Dendritic cell treated with granulocyte-macrophage colony-stimulating factor and Interleukin-4, amounts not matched to agents 40 ng/mL and 50 ng/mL, for 4 days (primary cell): ENCODE measurements at regions not wholly inside any gene's neighbourhood (a gene's known extent, or its start where the extent isn't known, plus 50 kb on each side); places are given as distances from the start of the nearest gene placed in this dataset.

Experiments used
- H3K27ac Mint-ChIP-seq: one replicate; pipeline ENCODE4 v1.8.0; 2022; ENCODE audit warnings: mild to moderate bottlenecking, mixed read lengths
- H3K27me3 Mint-ChIP-seq: one replicate; pipeline ENCODE4 v1.8.0; 2022; ENCODE audit warnings: mild to moderate bottlenecking, mixed read lengths
- H3K36me3 Mint-ChIP-seq: one replicate; pipeline ENCODE4 v1.8.0; 2022; ENCODE audit warnings: low read depth, mixed read lengths
- H3K4me1 Mint-ChIP-seq: one replicate; pipeline ENCODE4 v1.8.0; 2022; ENCODE audit warnings: low read depth, mixed read lengths
- H3K4me3 Mint-ChIP-seq: one replicate; pipeline ENCODE4 v1.8.0; 2022; ENCODE audit warnings: mild to moderate bottlenecking, moderate library complexity, mixed read lengths
- H3K9me3 Mint-ChIP-seq: one replicate; pipeline ENCODE4 v1.8.0; 2022; ENCODE audit warnings: mixed read lengths
- intact Hi-C: fragments of 100-400 bp; cut with micrococcal nuclease; formaldehyde crosslinking; loops from one replicate; pipeline ENCODE4 v1.15.0; 2022

GRCh38 chr2:100673115-100673514 is 110.3 kb downstream of the PDCL3 start:
- intact Hi-C loops = no loop called here
- H3K4me3 Mint-ChIP-seq = no peak overlapping the region
- H3K36me3 Mint-ChIP-seq = no peaks in the 10 kb centered on the region
- no peak overlapping the region for H3K27ac Mint-ChIP-seq
- no peaks in the 10 kb centered on the region for H3K4me1 Mint-ChIP-seq
- no peaks in the 10 kb centered on the region for H3K9me3 Mint-ChIP-seq
- H3K27me3 Mint-ChIP-seq = peaks cover 9% of the 10 kb centered on the region

GRCh38 chr2:100673691-100674485 is 111.1 kb downstream of the PDCL3 start:
- H3K4me3 Mint-ChIP-seq = no peak overlapping the region
- intact Hi-C loops = no loop called here
- no peaks in the 10 kb centered on the region for H3K4me1 Mint-ChIP-seq
- H3K27ac Mint-ChIP-seq = no peak overlapping the region
- H3K27me3 Mint-ChIP-seq = peaks cover 7% of the 10 kb centered on the region
- no peaks in the 10 kb centered on the region for H3K36me3 Mint-ChIP-seq
- H3K9me3 Mint-ChIP-seq = no peaks in the 10 kb centered on the region

GRCh38 chr2:100674666-100675065 is 111.9 kb downstream of the PDCL3 start:
- Mint-ChIP-seq H3K9me3 (no peaks in the 10 kb centered on the region), H3K4me3 (no peak overlapping the region), H3K27me3 (peaks cover 7% of the 10 kb centered on the region), H3K4me1 (no peaks in the 10 kb centered on the region), H3K27ac (no peak overlapping the region), H3K36me3 (no peaks in the 10 kb centered on the region)
- intact Hi-C loops = no loop called here

GRCh38 chr2:100675373-100675772 is 112.6 kb downstream of the PDCL3 start:
- Mint-ChIP-seq H3K27ac (no peak overlapping the region), H3K4me1 (no peaks in the 10 kb centered on the region), H3K9me3 (no peaks in the 10 kb centered on the region), H3K4me3 (no peak overlapping the region), H3K27me3 (peaks cover 3% of the 10 kb centered on the region), H3K36me3 (no peaks in the 10 kb centered on the region)
- intact Hi-C loops = no loop called here

- no peaks in the 10 kb centered on the region for H3K36me3 Mint-ChIP-seq
Measured at GRCh38 chr2:100675855-100676254, 113.1 kb downstream of the PDCL3 start.

GRCh38 chr2:100676346-100676745 is 113.6 kb downstream of the PDCL3 start:
- Mint-ChIP-seq H3K9me3 (no peaks in the 10 kb centered on the region), H3K27ac (no peak overlapping the region), H3K27me3 (no peaks in the 10 kb centered on the region), H3K4me3 (no peak overlapping the region), H3K4me1 (no peaks in the 10 kb centered on the region), H3K36me3 (no peaks in the 10 kb centered on the region)
- intact Hi-C loops = no loop called here

More at GRCh38 chr2:100675855-100676254, 113.1 kb downstream of the PDCL3 start:
- intact Hi-C loops = no loop called here
- Mint-ChIP-seq H3K27ac (no peak overlapping the region), H3K4me3 (no peak overlapping the region), H3K9me3 (no peaks in the 10 kb centered on the region), H3K27me3 (no peaks in the 10 kb centered on the region), H3K4me1 (no peaks in the 10 kb centered on the region)

- H3K36me3 Mint-ChIP-seq = no peaks in the 10 kb centered on the region
- H3K4me3 Mint-ChIP-seq = no peak overlapping the region
- intact Hi-C loops = no loop called here
- H3K4me1 Mint-ChIP-seq = no peaks in the 10 kb centered on the region
- H3K9me3 Mint-ChIP-seq = peaks cover 1% of the 10 kb centered on the region
- H3K27me3 Mint-ChIP-seq = no peaks in the 10 kb centered on the region
- no peak overlapping the region for H3K27ac Mint-ChIP-seq
Measured at GRCh38 chr2:100677611-100678185, 114.9 kb downstream of the PDCL3 start.

- Mint-ChIP-seq H3K4me3 (no peak overlapping the region), H3K27ac (no peak overlapping the region), H3K27me3 (no peaks in the 10 kb centered on the region), H3K4me1 (no peaks in the 10 kb centered on the region), H3K9me3 (peaks cover 8% of the 10 kb centered on the region), H3K36me3 (no peaks in the 10 kb centered on the region)
- intact Hi-C loops = no loop called here
Measured at GRCh38 chr2:100679211-100679610, 116.4 kb downstream of the PDCL3 start.

- no peaks in the 10 kb centered on the region for H3K36me3 Mint-ChIP-seq
Measured at GRCh38 chr2:100682536-100682935, 119.7 kb downstream of the PDCL3 start.

GRCh38 chr2:100683231-100683630 is 120.4 kb downstream of the PDCL3 start:
- Mint-ChIP-seq H3K4me1 (no peaks in the 10 kb centered on the region), H3K27me3 (no peaks in the 10 kb centered on the region), H3K36me3 (no peaks in the 10 kb centered on the region), H3K27ac (no peak overlapping the region), H3K4me3 (no peak overlapping the region), H3K9me3 (peaks cover 16% of the 10 kb centered on the region)
- intact Hi-C loops = no loop called here

More at GRCh38 chr2:100682536-100682935, 119.7 kb downstream of the PDCL3 start:
- H3K4me3 Mint-ChIP-seq = no peak overlapping the region
- no peaks in the 10 kb centered on the region for H3K4me1 Mint-ChIP-seq
- H3K27me3 Mint-ChIP-seq = no peaks in the 10 kb centered on the region
- no peak overlapping the region for H3K27ac Mint-ChIP-seq
- intact Hi-C loops = no loop called here
- peaks cover 16% of the 10 kb centered on the region for H3K9me3 Mint-ChIP-seq

- H3K27me3 Mint-ChIP-seq = peaks cover 14% of the 10 kb centered on the region
- intact Hi-C loops = no loop called here
- no peak overlapping the region for H3K4me3 Mint-ChIP-seq
- H3K27ac Mint-ChIP-seq = no peak overlapping the region
- no peaks in the 10 kb centered on the region for H3K4me1 Mint-ChIP-seq
- no peaks in the 10 kb centered on the region for H3K36me3 Mint-ChIP-seq
- peaks cover 11% of the 10 kb centered on the region for H3K9me3 Mint-ChIP-seq
Measured at GRCh38 chr2:100691846-100692245, 128.1 kb upstream of the NPAS2 start.

- Mint-ChIP-seq H3K27me3 (peaks cover 14% of the 10 kb centered on the region), H3K4me1 (no peaks in the 10 kb centered on the region), H3K36me3 (no peaks in the 10 kb centered on the region), H3K27ac (no peak overlapping the region), H3K4me3 (no peak overlapping the region), H3K9me3 (peaks cover 14% of the 10 kb centered on the region)
- intact Hi-C loops = no loop called here
Measured at GRCh38 chr2:100692381-100692780, 127.6 kb upstream of the NPAS2 start.

GRCh38 chr2:100692906-100693305 is 127.0 kb upstream of the NPAS2 start:
- intact Hi-C loops = no loop called here
- Mint-ChIP-seq H3K4me3 (no peak overlapping the region), H3K27me3 (peaks cover 14% of the 10 kb centered on the region), H3K4me1 (no peaks in the 10 kb centered on the region), H3K27ac (no peak overlapping the region), H3K9me3 (peaks cover 14% of the 10 kb centered on the region), H3K36me3 (no peaks in the 10 kb centered on the region)

GRCh38 chr2:100699131-100699530 is 120.8 kb upstream of the NPAS2 start:
- H3K27ac Mint-ChIP-seq = no peak overlapping the region
- no peak overlapping the region for H3K4me3 Mint-ChIP-seq
- peaks cover 4% of the 10 kb centered on the region for H3K27me3 Mint-ChIP-seq
- no peaks in the 10 kb centered on the region for H3K36me3 Mint-ChIP-seq
- peaks cover 14% of the 10 kb centered on the region for H3K9me3 Mint-ChIP-seq
- intact Hi-C loops = no loop called here
- no peaks in the 10 kb centered on the region for H3K4me1 Mint-ChIP-seq
